Liver (tissue), 3 donors: ENCODE measurements at regions not wholly inside any gene's neighbourhood (a gene's known extent, or its start where the extent isn't known, plus 50 kb on each side); places are given as distances from the start of the nearest gene placed in this dataset.

Experiments
- HNF4G ChIP-seq: IDR thresholded peaks from 2 replicates; pipeline ENCODE4 v1.6.1; 2016; ENCODE audit warnings: antibody characterized with exemption
- SP1 ChIP-seq: IDR thresholded peaks from 2 replicates; pipeline ENCODE4 v1.6.1; 2018; ENCODE audit warnings: antibody characterized with exemption, mild to moderate bottlenecking
- TF ChIP-seq, protein P1 (sequence below): fragments of 150-350 bp; IDR thresholded peaks from 2 replicates; pipeline ENCODE4 v1.5.1; 2017; ENCODE audit warnings: improper control_type of control experiment, low read depth, low read length; ENCODE audit not compliant: missing input control
- TF ChIP-seq, protein P2 (sequence below): IDR thresholded peaks from 2 replicates; pipeline ENCODE4 v1.6.1; 2016; ENCODE audit warnings: antibody characterized with exemption
- TF ChIP-seq, protein P3 (sequence below): IDR thresholded peaks from 2 replicates; pipeline ENCODE4 v1.6.1; 2016; ENCODE audit warnings: antibody characterized with exemption, mild to moderate bottlenecking
- donor health status: healthy.
- donor health status: healthy.

DNA sequence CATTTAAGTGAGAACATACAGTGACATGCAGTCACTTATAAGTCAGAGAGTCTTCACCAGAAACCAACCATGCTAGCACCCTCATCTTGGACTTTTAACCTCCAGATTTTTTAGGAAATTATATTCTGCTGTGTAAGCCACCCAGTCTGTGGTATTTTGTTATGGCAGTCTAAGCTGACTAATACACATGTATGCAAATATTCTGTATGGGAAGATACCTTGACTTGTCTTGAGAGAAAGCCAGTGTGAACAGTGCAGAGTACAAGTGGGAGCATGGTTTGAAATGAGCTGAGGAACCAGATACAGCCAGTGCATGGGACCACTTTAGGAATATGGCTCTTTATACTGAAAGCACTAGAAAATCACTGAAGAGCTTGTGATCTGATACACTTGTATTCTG lies 110.4 kb upstream of the MAP9 start:
- TF ChIP-seq, protein P1, sequence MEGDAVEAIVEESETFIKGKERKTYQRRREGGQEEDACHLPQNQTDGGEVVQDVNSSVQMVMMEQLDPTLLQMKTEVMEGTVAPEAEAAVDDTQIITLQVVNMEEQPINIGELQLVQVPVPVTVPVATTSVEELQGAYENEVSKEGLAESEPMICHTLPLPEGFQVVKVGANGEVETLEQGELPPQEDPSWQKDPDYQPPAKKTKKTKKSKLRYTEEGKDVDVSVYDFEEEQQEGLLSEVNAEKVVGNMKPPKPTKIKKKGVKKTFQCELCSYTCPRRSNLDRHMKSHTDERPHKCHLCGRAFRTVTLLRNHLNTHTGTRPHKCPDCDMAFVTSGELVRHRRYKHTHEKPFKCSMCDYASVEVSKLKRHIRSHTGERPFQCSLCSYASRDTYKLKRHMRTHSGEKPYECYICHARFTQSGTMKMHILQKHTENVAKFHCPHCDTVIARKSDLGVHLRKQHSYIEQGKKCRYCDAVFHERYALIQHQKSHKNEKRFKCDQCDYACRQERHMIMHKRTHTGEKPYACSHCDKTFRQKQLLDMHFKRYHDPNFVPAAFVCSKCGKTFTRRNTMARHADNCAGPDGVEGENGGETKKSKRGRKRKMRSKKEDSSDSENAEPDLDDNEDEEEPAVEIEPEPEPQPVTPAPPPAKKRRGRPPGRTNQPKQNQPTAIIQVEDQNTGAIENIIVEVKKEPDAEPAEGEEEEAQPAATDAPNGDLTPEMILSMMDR, result no peak
- TF ChIP-seq, protein P2, sequence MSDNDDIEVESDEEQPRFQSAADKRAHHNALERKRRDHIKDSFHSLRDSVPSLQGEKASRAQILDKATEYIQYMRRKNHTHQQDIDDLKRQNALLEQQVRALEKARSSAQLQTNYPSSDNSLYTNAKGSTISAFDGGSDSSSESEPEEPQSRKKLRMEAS, result no peak
- TF ChIP-seq, protein P3, sequence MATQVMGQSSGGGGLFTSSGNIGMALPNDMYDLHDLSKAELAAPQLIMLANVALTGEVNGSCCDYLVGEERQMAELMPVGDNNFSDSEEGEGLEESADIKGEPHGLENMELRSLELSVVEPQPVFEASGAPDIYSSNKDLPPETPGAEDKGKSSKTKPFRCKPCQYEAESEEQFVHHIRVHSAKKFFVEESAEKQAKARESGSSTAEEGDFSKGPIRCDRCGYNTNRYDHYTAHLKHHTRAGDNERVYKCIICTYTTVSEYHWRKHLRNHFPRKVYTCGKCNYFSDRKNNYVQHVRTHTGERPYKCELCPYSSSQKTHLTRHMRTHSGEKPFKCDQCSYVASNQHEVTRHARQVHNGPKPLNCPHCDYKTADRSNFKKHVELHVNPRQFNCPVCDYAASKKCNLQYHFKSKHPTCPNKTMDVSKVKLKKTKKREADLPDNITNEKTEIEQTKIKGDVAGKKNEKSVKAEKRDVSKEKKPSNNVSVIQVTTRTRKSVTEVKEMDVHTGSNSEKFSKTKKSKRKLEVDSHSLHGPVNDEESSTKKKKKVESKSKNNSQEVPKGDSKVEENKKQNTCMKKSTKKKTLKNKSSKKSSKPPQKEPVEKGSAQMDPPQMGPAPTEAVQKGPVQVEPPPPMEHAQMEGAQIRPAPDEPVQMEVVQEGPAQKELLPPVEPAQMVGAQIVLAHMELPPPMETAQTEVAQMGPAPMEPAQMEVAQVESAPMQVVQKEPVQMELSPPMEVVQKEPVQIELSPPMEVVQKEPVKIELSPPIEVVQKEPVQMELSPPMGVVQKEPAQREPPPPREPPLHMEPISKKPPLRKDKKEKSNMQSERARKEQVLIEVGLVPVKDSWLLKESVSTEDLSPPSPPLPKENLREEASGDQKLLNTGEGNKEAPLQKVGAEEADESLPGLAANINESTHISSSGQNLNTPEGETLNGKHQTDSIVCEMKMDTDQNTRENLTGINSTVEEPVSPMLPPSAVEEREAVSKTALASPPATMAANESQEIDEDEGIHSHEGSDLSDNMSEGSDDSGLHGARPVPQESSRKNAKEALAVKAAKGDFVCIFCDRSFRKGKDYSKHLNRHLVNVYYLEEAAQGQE, result no peak
- TF ChIP-seq SP1, result no peak
- no peak for TF ChIP-seq HNF4G
